H1 (cell line): ENCODE measurements at regions not wholly inside any gene's neighbourhood (a gene's known extent, or its start where the extent isn't known, plus 50 kb on each side); places are given as distances from the start of the nearest gene placed in this dataset.
A peak's percentile ranks its signal among the peaks of the same experiment; 100 is the strongest.

ENCODE experiments used
- CTCF ChIA-PET: fragments of 300-600 bp; sonication (Branson Sonifier 250); formaldehyde crosslinking; loops from one replicate; lab custom pipeline; 2021; ENCODE audit not compliant: partially characterized antibody; lab: Charles Lee
- POLR2A ChIA-PET: fragments of 300-600 bp; sonication (Branson Sonifier 250); formaldehyde crosslinking; loops from one replicate; lab custom pipeline; 2021; ENCODE audit warnings: inconsistent platforms; ENCODE audit not compliant: partially characterized antibody; lab: Charles Lee
- DNase-seq, 2 experiments: peaks; one replicate each; pipeline versions ENCODE4 v3.0.0 to v3.0.0-alpha.2; 2010 to 2022; ENCODE audit warnings: low spot score in 2 of 2, low read depth in 1 of 2, mixed read lengths in 1 of 2
- FAIRE-seq: peaks from 2 replicates; lab custom pipeline; 2011; peaks lifted over from hg19 to GRCh38; lab: Jason Lieb, UNC
- H2AFZ ChIP-seq: 2 replicates; pipeline ENCODE4 v1.8.1; 2012; ENCODE audit warnings: low read length, inconsistent platforms
- H2AK5ac ChIP-seq: 2 replicates; pipeline ENCODE4 v1.6.1; 2013; ENCODE audit warnings: low read depth, low read length
- H2BK120ac ChIP-seq: replicated peaks from 2 replicates; pipeline ENCODE3; 2013; ENCODE audit warnings: low read depth, low read length, inconsistent platforms
- H2BK12ac ChIP-seq: 2 replicates; pipeline ENCODE4 v1.6.1; 2013; ENCODE audit warnings: low read depth, low read length
- H2BK15ac ChIP-seq: 2 replicates; pipeline ENCODE4 v1.6.1; 2013; ENCODE audit warnings: low read length
- H2BK20ac ChIP-seq: 2 replicates; pipeline ENCODE4 v1.6.1; 2013; ENCODE audit warnings: low read length
- H2BK5ac ChIP-seq: 2 replicates; pipeline ENCODE4 v1.6.1; 2013; ENCODE audit warnings: low read depth, low read length
- H3K14ac ChIP-seq: 2 replicates; pipeline ENCODE4 v1.6.1; 2013; ENCODE audit warnings: inconsistent platforms; ENCODE audit not compliant: insufficient read length
- H3K18ac ChIP-seq: 2 replicates; pipeline ENCODE4 v1.6.1; 2013; ENCODE audit warnings: low read length; ENCODE audit errors: extremely low read depth
- H3K23ac ChIP-seq: 2 replicates; pipeline ENCODE4 v1.6.1; 2013; ENCODE audit warnings: inconsistent platforms; ENCODE audit not compliant: insufficient read length
- H3K23me2 ChIP-seq: 2 replicates; pipeline ENCODE4 v1.6.1; 2013; ENCODE audit warnings: low read depth, low read length
- H3K27ac ChIP-seq: 2 replicates; pipeline ENCODE4 v1.6.1; 2011; ENCODE audit warnings: low read depth, low read length, inconsistent platforms
- H3K27me3 ChIP-seq, 4 experiments: replicated peaks in 1 of 4; 1 replicate in 1 of 4; 2 replicates in 3 of 4; pipeline versions ENCODE4 v1.6.1 to v1.8.1; 2011 to 2013; ENCODE audit warnings: low read length in 3 of 4, mild to moderate bottlenecking in 3 of 4, inconsistent platforms in 2 of 4, mixed read lengths in 2 of 4, moderate library complexity in 1 of 4; ENCODE audit not compliant: control insufficient read depth in 3 of 4, insufficient read depth in 3 of 4; ENCODE audit errors: extremely low read depth in 1 of 4
- H3K36me3 ChIP-seq, 4 experiments: 2 replicates each; pipeline versions ENCODE4 v1.6.1 to v1.8.1; 2011 to 2013; ENCODE audit warnings: mild to moderate bottlenecking in 4 of 4, low read length in 3 of 4, moderate library complexity in 2 of 4, control low read depth in 1 of 4, inconsistent platforms in 1 of 4; ENCODE audit not compliant: insufficient read depth in 4 of 4, control insufficient read depth in 2 of 4
- H3K4ac ChIP-seq: replicated peaks from 2 replicates; pipeline ENCODE3; 2013; ENCODE audit warnings: low read length, low read depth, mixed read lengths, inconsistent platforms; ENCODE audit not compliant: insufficient read length
- H3K4me1 ChIP-seq, 4 experiments: replicated peaks in 1 of 4; 1 replicate in 1 of 4; 2 replicates in 3 of 4; pipeline versions ENCODE4 v1.6.1 to v1.8.1; 2011 to 2013; ENCODE audit warnings: low read length in 3 of 4, inconsistent platforms in 2 of 4, mixed read lengths in 1 of 4; ENCODE audit not compliant: insufficient read depth in 4 of 4, control insufficient read depth in 3 of 4
- H3K4me2 ChIP-seq, 2 experiments: 2 replicates each; pipeline versions ENCODE4 v1.6.1 to v1.8.1; 2011 to 2013; ENCODE audit warnings: low read depth in 2 of 2, low read length in 2 of 2, control low read depth in 1 of 2, inconsistent platforms in 1 of 2, mild to moderate bottlenecking in 1 of 2; ENCODE audit not compliant: insufficient read depth in 1 of 2
- H3K4me3 ChIP-seq, 4 experiments: fragments of 200-600, 300-600 bp in 1 of 4; sonication (generic), shearing (Covaris generic), sonication (Bioruptor Twin) in 1 of 4; 2 replicates each; pipeline versions ENCODE4 v1.5.1 to v1.8.1; 2011 to 2016; ENCODE audit warnings: low read length in 4 of 4, low read depth in 3 of 4, control low read depth in 2 of 4, inconsistent platforms in 2 of 4, mild to moderate bottlenecking in 2 of 4, mixed read lengths in 1 of 4, moderate library complexity in 1 of 4; ENCODE audit not compliant: insufficient read depth in 2 of 4; ENCODE audit errors: extremely low read depth in 1 of 4
- H3K56ac ChIP-seq: replicated peaks from 2 replicates; pipeline ENCODE3; 2013; ENCODE audit warnings: low read depth, mild to moderate bottlenecking, mixed read lengths, low read length, inconsistent platforms; ENCODE audit not compliant: insufficient read length
- H3K79me1 ChIP-seq: 2 replicates; pipeline ENCODE4 v1.6.1; 2013; ENCODE audit warnings: low read depth, low read length, control low read depth
- H3K79me2 ChIP-seq, 2 experiments: 2 replicates each; pipeline versions ENCODE4 v1.6.1 to v1.8.1; 2012 to 2013; ENCODE audit warnings: low read length in 2 of 2, mild to moderate bottlenecking in 2 of 2, inconsistent platforms in 1 of 2; ENCODE audit not compliant: insufficient read depth in 2 of 2, control insufficient read depth in 1 of 2
- H3K9ac ChIP-seq, 4 experiments: replicated peaks in 1 of 4; 1 replicate in 1 of 4; 2 replicates in 3 of 4; pipeline versions ENCODE4 v1.6.1 to v1.8.1; 2011 to 2013; ENCODE audit warnings: low read depth in 3 of 4, low read length in 3 of 4, control low read depth in 2 of 4, mild to moderate bottlenecking in 2 of 4, moderate library complexity in 2 of 4, inconsistent platforms in 1 of 4; ENCODE audit errors: extremely low read depth in 1 of 4
- H3K9me3 ChIP-seq, 2 experiments: 2 replicates each; pipeline versions ENCODE4 v1.6.1 to v1.8.1; 2012 to 2013; ENCODE audit warnings: mild to moderate bottlenecking in 2 of 2, moderate library complexity in 2 of 2, control low read depth in 1 of 2, inconsistent platforms in 1 of 2, low read depth in 1 of 2, low read length in 1 of 2, mixed read lengths in 1 of 2; ENCODE audit not compliant: insufficient read depth in 2 of 2
- H4K20me1 ChIP-seq, 2 experiments: replicated peaks in 1 of 2; 2 replicates each; pipeline versions ENCODE3 to v1.8.1; 2011 to 2013; ENCODE audit warnings: inconsistent platforms in 2 of 2, low read length in 2 of 2, mild to moderate bottlenecking in 1 of 2; ENCODE audit not compliant: insufficient read depth in 2 of 2, control insufficient read depth in 1 of 2
- H4K5ac ChIP-seq: 2 replicates; pipeline ENCODE4 v1.6.1; 2013; ENCODE audit warnings: low read length, low read depth, mixed read lengths, inconsistent platforms; ENCODE audit not compliant: insufficient read length
- H4K8ac ChIP-seq: 2 replicates; pipeline ENCODE4 v1.8.0; 2013; ENCODE audit warnings: mild to moderate bottlenecking, moderate library complexity, low read length, inconsistent platforms; ENCODE audit not compliant: insufficient read depth; ENCODE audit errors: extremely low read depth
- H4K91ac ChIP-seq: replicated peaks from 2 replicates; pipeline ENCODE3; 2013; ENCODE audit warnings: low read length, mixed read lengths, inconsistent platforms; ENCODE audit not compliant: insufficient read length
- E2F6 ChIP-seq: IDR thresholded peaks from 2 replicates; pipeline ENCODE4 v1.6.1; 2012; ENCODE audit warnings: inconsistent platforms
- MAX ChIP-seq: IDR thresholded peaks from 2 replicates; pipeline ENCODE4 v1.6.1; 2012; ENCODE audit warnings: inconsistent platforms
- SIN3A ChIP-seq, 2 experiments: IDR thresholded peaks in 1 of 2; conservative IDR thresholded peaks in 1 of 2; 2 replicates each; pipeline ENCODE4 v1.6.1; 2011 to 2012; ENCODE audit warnings: low read length in 2 of 2, improper control_type of control experiment in 1 of 2, low read depth in 1 of 2, mild to moderate bottlenecking in 1 of 2
- TAF7 ChIP-seq: optimal IDR thresholded peaks from 2 replicates; pipeline ENCODE3; 2011; ENCODE audit warnings: low read depth, mild to moderate bottlenecking, inconsistent platforms, low read length, moderate library complexity, borderline replicate concordance
- WGBS, 2 experiments: shearing (Covaris generic) in 1 of 2; methylation state at CpG; one replicate each; pipeline versions ENCODE4 v1.1.6 to v1.1.7; 2013 to 2015; ENCODE audit warnings: low lambda C conversion rate in 2 of 2, mixed read lengths in 2 of 2, inconsistent platforms in 1 of 2, low coverage in 1 of 2, missing lambda C conversion rate in 1 of 2; ENCODE audit not compliant: insufficient replicate concordance in 2 of 2, insufficient coverage in 1 of 2, insufficient read length in 1 of 2; ENCODE audit errors: extremely low coverage in 1 of 2, missing lambda C conversion rate in 1 of 2; 5-methylcytosine and 5-hydroxymethylcytosine counted together

DNA sequence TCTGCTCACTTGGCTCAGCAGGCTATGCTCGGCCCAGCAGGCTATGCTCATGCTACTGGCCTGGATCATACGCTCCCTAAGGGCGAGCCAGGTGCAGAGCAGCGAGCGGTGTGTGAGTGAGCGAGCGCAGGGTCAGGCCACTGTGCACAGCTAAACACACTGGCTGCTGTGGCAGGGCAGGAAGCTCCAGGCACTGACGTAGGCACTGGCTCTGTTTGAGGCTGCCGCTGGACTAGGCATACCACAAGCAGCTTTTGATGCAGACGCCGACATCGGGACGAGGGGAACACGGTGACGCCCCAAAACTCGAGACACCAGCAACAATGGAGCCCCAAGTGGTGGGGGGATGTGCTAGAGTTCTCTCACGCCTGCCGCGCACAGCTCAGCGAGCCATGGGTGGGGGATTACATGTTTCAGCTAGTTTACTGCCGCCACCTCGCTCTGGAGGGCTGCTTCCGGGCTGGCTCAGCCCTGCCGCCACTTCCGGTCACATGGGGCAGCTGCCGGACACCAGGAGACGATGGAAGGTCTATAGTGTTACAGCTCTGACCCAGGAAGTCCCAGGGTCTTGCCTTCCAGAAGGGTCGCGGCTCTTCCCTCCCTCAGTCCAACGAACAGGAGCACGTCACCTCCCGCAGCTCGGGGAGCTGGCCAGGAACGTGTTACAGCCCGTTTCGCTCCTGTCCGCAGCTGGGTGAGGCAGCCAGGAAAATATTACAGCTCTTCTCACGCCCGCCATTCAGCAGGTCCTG, 1176.9 kb upstream of the LRRTM1 start:
- Histone ChIP-seq H3K23me2 (no peaks in the 10 kb centered on the region), H2BK15ac (0 out of 2 replicates have a peak overlapping the region, but pooled peaks have one; percentile 40), H3K27ac (no peak overlapping the region; the same call in 1 of the 2 replicates), H3K4ac (no peak overlapping the region), H2BK120ac (no peak overlapping the region), H3K79me1 (no peaks in the 10 kb centered on the region), H4K5ac (no peak overlapping the region), H3K18ac (0 out of 2 replicates have a peak overlapping the region, but pooled peaks have one; percentile 1), H2AK5ac (no peak overlapping the region), H3K27me3 (no peaks in the 10 kb centered on the region), H3K14ac (no peak overlapping the region), H3K9me3 (no peaks in the 10 kb centered on the region), H4K91ac (peak overlapping the region; percentile 27), H3K56ac (no peak overlapping the region), H2BK20ac (no peak overlapping the region), H2BK5ac (no peak overlapping the region), H3K36me3 (no peaks in the 10 kb centered on the region), H4K20me1 (no peaks in the 10 kb centered on the region), H2BK12ac (no peak overlapping the region), H2AFZ (peak overlapping the region; percentile 87; the same call in 1 of the 2 replicates), H3K4me1 (0 out of 7 replicates have a peak, but pooled peaks cover 0 to 4% (median 0%) of the 10 kb centered on the region in 4 experiments), H3K23ac (no peak overlapping the region), H3K9ac (no peak overlapping the region), H3K79me2 (no peaks in the 10 kb centered on the region), H3K4me3 (no peak overlapping the region), H4K8ac (no peak overlapping the region; the same call in 1 of the 2 replicates), H3K4me2 (no peak overlapping the region)
- POLR2A ChIA-PET: no interaction called here
- no peak for DNase-seq
- CTCF ChIA-PET: interaction anchor here (1.0 to 1.5 kb wide), 3 partner anchors 9 to 91 kb away, joined by 3 to 4 read pairs (median 3); no protein-coding TSS in a partner anchor
- WGBS, 2 experiments: 95% methylated on average over 35 of the region's 39 CpGs; no CpG with 5 or more reads in 1 of the 2 experiments
- peak; percentile 31; the same call in 1 of the 2 replicates for TF ChIP-seq MAX
- TF ChIP-seq SIN3A (conservative IDR thresholded peaks at IDR 0.05 in 1 of 2, IDR thresholded peaks at IDR 0.05 in 1 of 2; ENCODE audit: low read depth in 1 of 2, low read length in 2 of 2): no peak
- TF ChIP-seq E2F6: 0 out of 2 replicates have a peak, but pooled peaks have one; percentile 39
- TF ChIP-seq TAF7: no peak
- FAIRE-seq: no peak
